MM.1S (cell line): ENCODE measurements at regions not wholly inside any gene's neighbourhood (a gene's known extent, or its start where the extent isn't known, plus 50 kb on each side); places are given as distances from the start of the nearest gene placed in this dataset.

Experiments
- EZH2 ChIP-seq: fragments of 300-600 bp; sonication (generic); optimal IDR thresholded peaks from 2 replicates; pipeline ENCODE3; 2017; ENCODE audit warnings: low read depth, mild to moderate bottlenecking, antibody characterized with exemption, low read length, mixed read lengths
- EZH2phosphoT487 ChIP-seq: fragments of 300-600 bp; sonication (generic); IDR thresholded peaks from 2 replicates; pipeline ENCODE4 v1.6.1; 2018; ENCODE audit warnings: antibody characterized with exemption, low read length
- TF ChIP-seq, protein P1 (sequence below): fragments of 300-600 bp; sonication (generic); IDR thresholded peaks from 2 replicates; pipeline ENCODE4 v1.5.1; 2016; ENCODE audit warnings: antibody characterized with exemption, low read length, mixed read lengths

DNA sequence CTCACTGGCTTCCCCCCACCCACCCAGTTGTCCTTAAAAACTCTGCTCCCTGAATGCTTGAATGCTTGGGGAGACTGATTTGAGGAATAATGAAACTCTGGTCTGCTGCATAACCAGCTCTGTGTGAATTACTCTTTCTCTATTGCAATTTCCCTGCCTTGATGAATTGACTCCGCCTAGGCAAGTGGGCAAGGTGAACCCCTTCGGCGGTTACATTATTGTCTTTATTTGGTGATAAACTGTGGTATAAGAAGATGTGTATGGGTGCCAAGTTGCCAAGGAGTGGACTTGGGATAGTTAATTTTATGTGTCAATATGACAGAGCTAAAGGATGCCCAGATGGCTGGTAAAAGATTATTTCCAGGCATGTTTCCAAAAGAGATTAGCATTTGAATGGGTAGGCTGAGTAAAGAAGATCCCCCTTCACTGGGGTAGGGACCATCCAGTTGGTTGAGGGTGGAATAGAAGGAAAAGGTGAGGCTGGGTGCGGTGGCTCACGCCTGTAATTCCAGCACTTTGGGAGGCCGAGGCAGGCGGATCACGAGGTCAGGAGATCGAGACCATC, 98.5 kb upstream of the HAAO start:
- TF ChIP-seq, protein P1, sequence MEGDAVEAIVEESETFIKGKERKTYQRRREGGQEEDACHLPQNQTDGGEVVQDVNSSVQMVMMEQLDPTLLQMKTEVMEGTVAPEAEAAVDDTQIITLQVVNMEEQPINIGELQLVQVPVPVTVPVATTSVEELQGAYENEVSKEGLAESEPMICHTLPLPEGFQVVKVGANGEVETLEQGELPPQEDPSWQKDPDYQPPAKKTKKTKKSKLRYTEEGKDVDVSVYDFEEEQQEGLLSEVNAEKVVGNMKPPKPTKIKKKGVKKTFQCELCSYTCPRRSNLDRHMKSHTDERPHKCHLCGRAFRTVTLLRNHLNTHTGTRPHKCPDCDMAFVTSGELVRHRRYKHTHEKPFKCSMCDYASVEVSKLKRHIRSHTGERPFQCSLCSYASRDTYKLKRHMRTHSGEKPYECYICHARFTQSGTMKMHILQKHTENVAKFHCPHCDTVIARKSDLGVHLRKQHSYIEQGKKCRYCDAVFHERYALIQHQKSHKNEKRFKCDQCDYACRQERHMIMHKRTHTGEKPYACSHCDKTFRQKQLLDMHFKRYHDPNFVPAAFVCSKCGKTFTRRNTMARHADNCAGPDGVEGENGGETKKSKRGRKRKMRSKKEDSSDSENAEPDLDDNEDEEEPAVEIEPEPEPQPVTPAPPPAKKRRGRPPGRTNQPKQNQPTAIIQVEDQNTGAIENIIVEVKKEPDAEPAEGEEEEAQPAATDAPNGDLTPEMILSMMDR = no peak
- TF ChIP-seq EZH2phosphoT487 (no peak), EZH2 (no peak)
